Stimulated activated naive B cell treated with anti-CD40 and anti-IgM and Interleukin-4, amounts not matched to agents 10 μg/mL and 1 μg/mL and 100 μg/mL, for 72 hours (primary cell): ENCODE measurements at regions not wholly inside any gene's neighbourhood (a gene's known extent, or its start where the extent isn't known, plus 50 kb on each side); places are given as distances from the start of the nearest gene placed in this dataset.
"Not testable (repeated sequence)": the region's sequence is repeated elsewhere in the genome, so short reads cannot be mapped to it uniquely, and the experiment has no call there.

ENCODE experiments used
- ATAC-seq, 2 donors: fragments of 150-1000 bp; cut with Tn5 transposase; replicated peaks; 2 replicates each; pipeline ENCODE4 v1.10.0; 2021; ENCODE audit warnings: moderate library complexity in 1 of 2
- DNase-seq: peaks from one replicate; pipeline ENCODE4 v3.0.0; 2021
- H3K27ac Mint-ChIP-seq: one replicate; pipeline ENCODE4 v1.8.0; 2022; ENCODE audit warnings: mild to moderate bottlenecking, mixed read lengths
- H3K27me3 Mint-ChIP-seq, 2 donors: one replicate each; pipeline ENCODE4 v1.8.0; 2022; ENCODE audit warnings: mixed read lengths in 2 of 2
- H3K36me3 Mint-ChIP-seq, 2 donors: one replicate each; pipeline ENCODE4 v1.8.0; 2022; ENCODE audit warnings: mixed read lengths in 2 of 2, mild to moderate bottlenecking in 1 of 2
- H3K4me1 Mint-ChIP-seq, 2 donors: one replicate each; pipeline ENCODE4 v1.8.0; 2022; ENCODE audit warnings: mixed read lengths in 2 of 2, mild to moderate bottlenecking in 1 of 2
- H3K4me3 Mint-ChIP-seq, 2 donors: one replicate each; pipeline ENCODE4 v1.8.0; 2022; ENCODE audit warnings: mild to moderate bottlenecking in 2 of 2, mixed read lengths in 2 of 2, moderate library complexity in 1 of 2
- H3K9me3 Mint-ChIP-seq, 2 donors: one replicate each; pipeline ENCODE4 v1.8.0; 2022; ENCODE audit warnings: mixed read lengths in 2 of 2, mild to moderate bottlenecking in 1 of 2

GRCh38 chr4:118587946-118588345 lies 97.2 kb upstream of the METTL14 start:
- peaks cover 0 to 3% of the 10 kb centered on the region in 2 donors for H3K36me3 Mint-ChIP-seq
- DNase-seq, result no peak
- H3K4me3 Mint-ChIP-seq, result no peak overlapping the region
- peaks cover 7 to 17% of the 10 kb centered on the region in 2 donors for H3K27me3 Mint-ChIP-seq
- peaks cover 5 to 16% of the 10 kb centered on the region in 2 donors for H3K4me1 Mint-ChIP-seq
- no peak for ATAC-seq
- H3K27ac Mint-ChIP-seq, result no peak overlapping the region
- no peaks in the 10 kb centered on the region for H3K9me3 Mint-ChIP-seq

- Mint-ChIP-seq H3K9me3 (no peaks in the 10 kb centered on the region), H3K27ac (no peak overlapping the region), H3K36me3 (peaks cover 0 to 3% of the 10 kb centered on the region in 2 donors), H3K4me1 (peaks cover 5 to 15% of the 10 kb centered on the region in 2 donors), H3K4me3 (no peak overlapping the region), H3K27me3 (peaks cover 5 to 12% of the 10 kb centered on the region in 2 donors)
- DNase-seq (no peak), ATAC-seq (no peak)
Measured at GRCh38 chr4:118589471-118590055, 95.6 kb upstream of the METTL14 start.

- peak; percentile 97 for ATAC-seq
- H3K9me3 Mint-ChIP-seq, H3K27me3 Mint-ChIP-seq, H3K36me3 Mint-ChIP-seq: not testable (repeated sequence)
- peak; percentile 96 for DNase-seq
- H3K4me1 Mint-ChIP-seq, result peaks cover 5 to 10% of the 10 kb centered on the region in 2 donors
- H3K27ac Mint-ChIP-seq, result peak overlapping the region; percentile 99
- peak overlapping the region; percentile 89 to 93 for H3K4me3 Mint-ChIP-seq
Measured at GRCh38 chr4:118591339-118592046, 93.7 kb upstream of the METTL14 start.

GRCh38 chr4:118592289-118592688 lies 92.9 kb upstream of the METTL14 start:
- Mint-ChIP-seq H3K27ac (peak overlapping the region; percentile 37), H3K4me1 (peaks cover 5 to 10% of the 10 kb centered on the region in 2 donors), H3K4me3 (peak overlapping the region; percentile 89 to 93)
- DNase-seq, H3K36me3 Mint-ChIP-seq, H3K27me3 Mint-ChIP-seq, ATAC-seq, H3K9me3 Mint-ChIP-seq: not testable (repeated sequence)

- not testable (repeated sequence) for H3K36me3 Mint-ChIP-seq, H3K4me3 Mint-ChIP-seq, DNase-seq, H3K9me3 Mint-ChIP-seq, H3K27ac Mint-ChIP-seq, ATAC-seq, H3K4me1 Mint-ChIP-seq, H3K27me3 Mint-ChIP-seq
Measured at GRCh38 chr4:118595883-118596282, 89.3 kb upstream of the METTL14 start.

- H3K9me3 Mint-ChIP-seq, H3K27me3 Mint-ChIP-seq, H3K36me3 Mint-ChIP-seq, DNase-seq, ATAC-seq, H3K27ac Mint-ChIP-seq, H3K4me1 Mint-ChIP-seq, H3K4me3 Mint-ChIP-seq: not testable (repeated sequence)
Measured at GRCh38 chr4:118625097-118625496, 60.1 kb upstream of the METTL14 start.

- not testable (repeated sequence) for H3K27ac Mint-ChIP-seq, ATAC-seq, H3K4me3 Mint-ChIP-seq, H3K27me3 Mint-ChIP-seq, H3K9me3 Mint-ChIP-seq, H3K4me1 Mint-ChIP-seq, DNase-seq
- peaks cover 29 to 30% of the 10 kb centered on the region in 2 donors for H3K36me3 Mint-ChIP-seq
Measured at GRCh38 chr4:118629697-118630096, 55.5 kb upstream of the METTL14 start.

- H3K27me3 Mint-ChIP-seq, DNase-seq, ATAC-seq, H3K4me1 Mint-ChIP-seq, H3K9me3 Mint-ChIP-seq, H3K4me3 Mint-ChIP-seq: not testable (repeated sequence)
- Mint-ChIP-seq H3K36me3 (peaks cover 29 to 34% of the 10 kb centered on the region in 2 donors), H3K27ac (peak overlapping the region; percentile 52)
Measured at GRCh38 chr4:118630897-118631296, 54.3 kb upstream of the METTL14 start.

GRCh38 chr4:118631321-118632050 lies 53.7 kb upstream of the METTL14 start:
- H3K27ac Mint-ChIP-seq, result peak overlapping the region; percentile 52
- ATAC-seq, result not testable (repeated sequence)

GRCh38 chr4:118633476-118633875 lies 51.7 kb upstream of the METTL14 start:
- not testable (repeated sequence) for H3K27ac Mint-ChIP-seq, H3K9me3 Mint-ChIP-seq, H3K4me3 Mint-ChIP-seq, H3K4me1 Mint-ChIP-seq, DNase-seq, ATAC-seq, H3K27me3 Mint-ChIP-seq
- H3K36me3 Mint-ChIP-seq, result peaks cover 33 to 37% of the 10 kb centered on the region in 2 donors

More at GRCh38 chr4:118631321-118632050, 53.7 kb upstream of the METTL14 start:
- H3K4me3 Mint-ChIP-seq, DNase-seq, H3K27me3 Mint-ChIP-seq, H3K9me3 Mint-ChIP-seq, H3K4me1 Mint-ChIP-seq: not testable (repeated sequence)
- peaks cover 33 to 37% of the 10 kb centered on the region in 2 donors for H3K36me3 Mint-ChIP-seq

GRCh38 chr4:118634126-118634875 lies 50.9 kb upstream of the METTL14 start:
- not testable (repeated sequence) for H3K4me3 Mint-ChIP-seq, H3K9me3 Mint-ChIP-seq, ATAC-seq, H3K27me3 Mint-ChIP-seq, H3K4me1 Mint-ChIP-seq, DNase-seq
- Mint-ChIP-seq H3K36me3 (peaks cover 28 to 35% of the 10 kb centered on the region in 2 donors), H3K27ac (peak overlapping the region; percentile 56)
